ENCODE measurements at regions not wholly inside any gene's neighbourhood (a gene's known extent, or its start where the extent isn't known, plus 50 kb on each side); places are given as distances from the start of the nearest gene placed in this dataset.

- H3K9me3 ChIP-seq (ENCODE audit: control insufficient read depth, low read length) = no peaks in the 10 kb centered on the region
- WGBS, 2 experiments (ENCODE audit: insufficient coverage in 1 of 2, insufficient read length in 1 of 2) = 89 to 96% methylated on average over 3 of the region's 3 CpGs
- Mint-ChIP-seq H3K27ac (no peak overlapping the region), H3K4me1 (no peaks in the 10 kb centered on the region), H3K36me3 (ENCODE audit: low read depth) (no peaks in the 10 kb centered on the region), H3K4me3 (no peak overlapping the region), H3K27me3 (ENCODE audit: insufficient read depth) (no peaks in the 10 kb centered on the region), H3K9me3 (peaks cover 2% of the 10 kb centered on the region)
- TF ChIP-seq, protein P1, sequence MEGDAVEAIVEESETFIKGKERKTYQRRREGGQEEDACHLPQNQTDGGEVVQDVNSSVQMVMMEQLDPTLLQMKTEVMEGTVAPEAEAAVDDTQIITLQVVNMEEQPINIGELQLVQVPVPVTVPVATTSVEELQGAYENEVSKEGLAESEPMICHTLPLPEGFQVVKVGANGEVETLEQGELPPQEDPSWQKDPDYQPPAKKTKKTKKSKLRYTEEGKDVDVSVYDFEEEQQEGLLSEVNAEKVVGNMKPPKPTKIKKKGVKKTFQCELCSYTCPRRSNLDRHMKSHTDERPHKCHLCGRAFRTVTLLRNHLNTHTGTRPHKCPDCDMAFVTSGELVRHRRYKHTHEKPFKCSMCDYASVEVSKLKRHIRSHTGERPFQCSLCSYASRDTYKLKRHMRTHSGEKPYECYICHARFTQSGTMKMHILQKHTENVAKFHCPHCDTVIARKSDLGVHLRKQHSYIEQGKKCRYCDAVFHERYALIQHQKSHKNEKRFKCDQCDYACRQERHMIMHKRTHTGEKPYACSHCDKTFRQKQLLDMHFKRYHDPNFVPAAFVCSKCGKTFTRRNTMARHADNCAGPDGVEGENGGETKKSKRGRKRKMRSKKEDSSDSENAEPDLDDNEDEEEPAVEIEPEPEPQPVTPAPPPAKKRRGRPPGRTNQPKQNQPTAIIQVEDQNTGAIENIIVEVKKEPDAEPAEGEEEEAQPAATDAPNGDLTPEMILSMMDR (conservative IDR thresholded peaks at IDR 0.05) = no peak
- DNase-seq = no peak
- no peaks in the 10 kb centered on the region for H3K27me3 ChIP-seq (ENCODE audit: control insufficient read depth, insufficient read depth, low read length, poor library complexity, severe bottlenecking)
- H3K4me1 ChIP-seq (ENCODE audit: control insufficient read depth, insufficient read depth, low read length) = no peaks in the 10 kb centered on the region
- H3K4me3 ChIP-seq (ENCODE audit: low read length) = no peak overlapping the region
- no peak overlapping the region for H3K27ac ChIP-seq (ENCODE audit: low read depth, low read length)
- H3K36me3 ChIP-seq (ENCODE audit: control insufficient read depth, insufficient read depth, low read length) = no peaks in the 10 kb centered on the region
- H3K9ac ChIP-seq (ENCODE audit: extremely low read depth, low read length, poor library complexity, severe bottlenecking) = no peak overlapping the region
These were observed 313.3 kb downstream of the LIG4 start for GRCh38 chr13:107901996-107902562.

- 87 to 91% methylated on average over 2 of the region's 2 CpGs for WGBS, 2 experiments (ENCODE audit: insufficient coverage in 1 of 2, insufficient read length in 1 of 2)
- Mint-ChIP-seq H3K9me3 (peaks cover 8% of the 10 kb centered on the region), H3K27me3 (ENCODE audit: insufficient read depth) (no peaks in the 10 kb centered on the region), H3K4me3 (no peak overlapping the region), H3K4me1 (no peaks in the 10 kb centered on the region), H3K36me3 (ENCODE audit: low read depth) (no peaks in the 10 kb centered on the region), H3K27ac (no peak overlapping the region)
- no peak overlapping the region for H3K4me3 ChIP-seq (ENCODE audit: low read length)
- H3K36me3 ChIP-seq (ENCODE audit: control insufficient read depth, insufficient read depth, low read length) = no peaks in the 10 kb centered on the region
- TF ChIP-seq, protein P1 (conservative IDR thresholded peaks at IDR 0.05) = no peak
- no peak overlapping the region for H3K9ac ChIP-seq (ENCODE audit: extremely low read depth, low read length, poor library complexity, severe bottlenecking)
- H3K4me1 ChIP-seq (ENCODE audit: control insufficient read depth, insufficient read depth, low read length) = no peaks in the 10 kb centered on the region
- H3K9me3 ChIP-seq (ENCODE audit: control insufficient read depth, low read length) = no peaks in the 10 kb centered on the region
- DNase-seq = no peak
- no peak overlapping the region for H3K27ac ChIP-seq (ENCODE audit: low read depth, low read length)
- no peaks in the 10 kb centered on the region for H3K27me3 ChIP-seq (ENCODE audit: control insufficient read depth, insufficient read depth, low read length, poor library complexity, severe bottlenecking)
These were observed 314.1 kb downstream of the LIG4 start for GRCh38 chr13:107901230-107901629.

- H3K4me1 ChIP-seq (ENCODE audit: control insufficient read depth, insufficient read depth, low read length) = no peaks in the 10 kb centered on the region
- H3K4me3 Mint-ChIP-seq = no peak overlapping the region
- no peaks in the 10 kb centered on the region for H3K4me1 Mint-ChIP-seq
- H3K27me3 ChIP-seq (ENCODE audit: control insufficient read depth, insufficient read depth, low read length, poor library complexity, severe bottlenecking) = no peaks in the 10 kb centered on the region
- no peaks in the 10 kb centered on the region for H3K27me3 Mint-ChIP-seq (ENCODE audit: insufficient read depth)
- TF ChIP-seq, protein P1 (conservative IDR thresholded peaks at IDR 0.05) = no peak
- H3K4me3 ChIP-seq (ENCODE audit: low read length) = no peak overlapping the region
- H3K9me3 ChIP-seq (ENCODE audit: control insufficient read depth, low read length) = no peaks in the 10 kb centered on the region
- WGBS, 2 experiments (ENCODE audit: insufficient coverage in 1 of 2, insufficient read length in 1 of 2) = 83% methylated on average over 2 of the region's 2 CpGs; no CpG with 5 or more reads in 1 of the 2 experiments
- no peak overlapping the region for H3K9ac ChIP-seq (ENCODE audit: extremely low read depth, low read length, poor library complexity, severe bottlenecking)
- H3K27ac Mint-ChIP-seq = no peak overlapping the region
- H3K36me3 ChIP-seq (ENCODE audit: control insufficient read depth, insufficient read depth, low read length) = no peaks in the 10 kb centered on the region
- H3K36me3 Mint-ChIP-seq (ENCODE audit: low read depth) = no peaks in the 10 kb centered on the region
- H3K9me3 Mint-ChIP-seq = peaks cover 8% of the 10 kb centered on the region
- no peak overlapping the region for H3K27ac ChIP-seq (ENCODE audit: low read depth, low read length)
- DNase-seq = no peak
These were observed 314.6 kb downstream of the LIG4 start for GRCh38 chr13:107900775-107901174.
